IMR-90 (cell line): ENCODE measurements at regions not wholly inside any gene's neighbourhood (a gene's known extent, or its start where the extent isn't known, plus 50 kb on each side); places are given as distances from the start of the nearest gene placed in this dataset.

Source experiments
- ATAC-seq: fragments of 200-7000 bp; cut with Tn5 transposase; 2 replicates; pipeline ENCODE4 v1.9.1; 2020; ENCODE audit warnings: low read depth, mild to moderate bottlenecking, moderate library complexity
- BruUV-seq: library from RNA; stranded (reverse); fragments of 400-500 nt; replicated peaks from 2 replicates; lab custom pipeline; 2021; lab: Mats Ljungman, UMichigan
- CTCF ChIA-PET: fragments of 300-600 bp; formaldehyde crosslinking; extraction: SDS; loops from one replicate; lab custom pipeline; 2021; ENCODE audit warnings: antibody characterized with exemption; lab: Yijun Ruan, JAX
- POLR2A ChIA-PET: fragments of 300-600 bp; sonication (Branson Sonifier 250); formaldehyde crosslinking; loops from one replicate; lab custom pipeline; 2022; ENCODE audit warnings: antibody characterized with exemption; ENCODE audit not compliant: unreplicated experiment; lab: Charles Lee
- DNase-seq: peaks from one replicate; pipeline ENCODE4 v3.0.0; 2013
- H2AFZ ChIP-seq: replicated peaks from 2 replicates; pipeline ENCODE3; 2013; ENCODE audit warnings: low read length, mild to moderate bottlenecking; ENCODE audit not compliant: poor library complexity
- H2AK5ac ChIP-seq: 2 replicates; pipeline ENCODE4 v1.6.1; 2013; ENCODE audit warnings: low read depth, low read length, inconsistent platforms
- H2AK9ac ChIP-seq: replicated peaks from 2 replicates; pipeline ENCODE3; 2013; ENCODE audit warnings: mild to moderate bottlenecking, low read depth, low read length, moderate library complexity; ENCODE audit not compliant: poor library complexity
- H2BK120ac ChIP-seq: 2 replicates; pipeline ENCODE4 v1.6.1; 2013; ENCODE audit warnings: low read depth, low read length, inconsistent platforms
- H2BK15ac ChIP-seq: 3 replicates; pipeline ENCODE4 v1.6.1; 2013; ENCODE audit warnings: low read depth, low read length, inconsistent platforms
- H2BK20ac ChIP-seq: 2 replicates; pipeline ENCODE4 v1.6.1; 2013; ENCODE audit warnings: low read depth, mild to moderate bottlenecking, inconsistent platforms, low read length, moderate library complexity
- H2BK5ac ChIP-seq: 2 replicates; pipeline ENCODE4 v1.6.1; 2013; ENCODE audit warnings: mild to moderate bottlenecking, low read depth, low read length, inconsistent platforms; ENCODE audit not compliant: poor library complexity, severe bottlenecking
- H3K14ac ChIP-seq: replicated peaks from 2 replicates; pipeline ENCODE4 v1.6.1; 2013; ENCODE audit warnings: low read depth, low read length, inconsistent platforms
- H3K18ac ChIP-seq: 2 replicates; pipeline ENCODE4 v1.6.1; 2013; ENCODE audit warnings: low read depth, low read length, control low read depth
- H3K23ac ChIP-seq: 2 replicates; pipeline ENCODE4 v1.6.1; 2013; ENCODE audit warnings: low read depth, low read length, inconsistent platforms
- H3K27ac ChIP-seq: 2 replicates; pipeline ENCODE4 v1.5.1; 2013; ENCODE audit warnings: mild to moderate bottlenecking, control low read depth, low read length; ENCODE audit not compliant: insufficient read depth
- H3K27me3 ChIP-seq: 2 replicates; pipeline ENCODE4 v1.6.1; 2013; ENCODE audit warnings: low read length; ENCODE audit not compliant: control insufficient read depth, insufficient read depth
- H3K36me3 ChIP-seq: 2 replicates; pipeline ENCODE4 v1.6.1; 2013; ENCODE audit warnings: low read length, mixed read lengths; ENCODE audit not compliant: control insufficient read depth, insufficient read depth
- H3K4ac ChIP-seq: 2 replicates; pipeline ENCODE4 v1.6.1; 2013; ENCODE audit warnings: low read depth, low read length, inconsistent platforms
- H3K4me1 ChIP-seq: 2 replicates; pipeline ENCODE4 v1.6.1; 2013; ENCODE audit warnings: low read length, mixed read lengths; ENCODE audit not compliant: control insufficient read depth, insufficient read depth
- H3K4me2 ChIP-seq: 2 replicates; pipeline ENCODE4 v1.6.1; 2013; ENCODE audit warnings: low read depth, mild to moderate bottlenecking, control low read depth, low read length, moderate library complexity
- H3K4me3 ChIP-seq: 2 replicates; pipeline ENCODE4 v1.5.1; 2013; ENCODE audit warnings: low read depth, mild to moderate bottlenecking, control low read depth, low read length, moderate library complexity; ENCODE audit not compliant: insufficient read depth
- H3K56ac ChIP-seq: 2 replicates; pipeline ENCODE4 v1.6.1; 2013; ENCODE audit warnings: low read length, inconsistent platforms; ENCODE audit not compliant: insufficient read depth; ENCODE audit errors: extremely low read depth
- H3K79me1 ChIP-seq, 2 experiments: 2 replicates each; pipeline ENCODE4 v1.6.1; 2013; ENCODE audit warnings: low read length in 2 of 2, inconsistent platforms in 1 of 2, low read depth in 1 of 2
- H3K9ac ChIP-seq: 2 replicates; pipeline ENCODE4 v1.6.1; 2013; ENCODE audit warnings: low read depth, low read length, control low read depth
- H3K9me1 ChIP-seq: 2 replicates; pipeline ENCODE4 v1.6.1; 2013; ENCODE audit warnings: low read length, inconsistent platforms; ENCODE audit not compliant: insufficient read depth
- H3K9me3 ChIP-seq: 2 replicates; pipeline ENCODE4 v1.6.1; 2013; ENCODE audit warnings: low read length; ENCODE audit not compliant: control insufficient read depth, insufficient read depth
- H4K20me1 ChIP-seq: 2 replicates; pipeline ENCODE4 v1.6.1; 2013; ENCODE audit warnings: low read length, inconsistent platforms; ENCODE audit not compliant: insufficient read depth
- H4K5ac ChIP-seq: 2 replicates; pipeline ENCODE4 v1.6.1; 2013; ENCODE audit warnings: mild to moderate bottlenecking, low read depth, low read length, control low read depth
- H4K8ac ChIP-seq, 2 experiments: 2 replicates each; pipeline ENCODE4 v1.6.1; 2013; ENCODE audit warnings: low read depth in 2 of 2, low read length in 2 of 2, control low read depth in 1 of 2, inconsistent platforms in 1 of 2
- H4K91ac ChIP-seq: 2 replicates; pipeline ENCODE4 v1.6.1; 2013; ENCODE audit warnings: low read depth, low read length, inconsistent platforms; ENCODE audit not compliant: insufficient read depth
- BHLHE40 ChIP-seq: fragments of 150-350 bp; IDR thresholded peaks from 2 replicates; pipeline ENCODE4 v1.6.1; 2016; ENCODE audit warnings: mild to moderate bottlenecking, low read depth, low read length
- CEBPB ChIP-seq: IDR thresholded peaks from 2 replicates; pipeline ENCODE4 v1.6.1; 2012; ENCODE audit warnings: low read depth, low read length, improper control_type of control experiment
- CHD1 ChIP-seq: IDR thresholded peaks from 2 replicates; pipeline ENCODE4 v1.6.1; 2012; ENCODE audit warnings: low read depth, low read length, improper control_type of control experiment
- CTCF ChIP-seq: conservative IDR thresholded peaks from 2 replicates; pipeline ENCODE4 v1.5.1; 2012; ENCODE audit warnings: mild to moderate bottlenecking, low read depth, low read length, improper control_type of control experiment
- FOS ChIP-seq: fragments of 150-350 bp; IDR thresholded peaks from 2 replicates; pipeline ENCODE4 v1.6.1; 2016; ENCODE audit warnings: low read depth, low read length
- MAFK ChIP-seq: IDR thresholded peaks from 2 replicates; pipeline ENCODE4 v1.6.1; 2012; ENCODE audit warnings: low read depth, low read length, improper control_type of control experiment
- MAZ ChIP-seq: IDR thresholded peaks from 2 replicates; pipeline ENCODE4 v1.6.1; 2012; ENCODE audit warnings: low read depth, mild to moderate bottlenecking, low read length, improper control_type of control experiment, moderate library complexity, borderline replicate concordance
- MXI1 ChIP-seq: IDR thresholded peaks from 2 replicates; pipeline ENCODE4 v1.6.1; 2012; ENCODE audit warnings: low read depth, mild to moderate bottlenecking, low read length, moderate library complexity, borderline replicate concordance
- NFE2L2 ChIP-seq: fragments of 150-350 bp; IDR thresholded peaks from 2 replicates; pipeline ENCODE4 v1.6.1; 2016; ENCODE audit warnings: low read depth, mild to moderate bottlenecking, low read length
- POLR2A ChIP-seq: IDR thresholded peaks from 2 replicates; pipeline ENCODE4 v1.6.1; 2012; ENCODE audit warnings: mild to moderate bottlenecking, low read depth, low read length
- RCOR1 ChIP-seq: IDR thresholded peaks from 2 replicates; pipeline ENCODE4 v1.6.1; 2012; ENCODE audit warnings: mild to moderate bottlenecking, low read length, improper control_type of control experiment; ENCODE audit not compliant: insufficient replicate concordance
- SMC3 ChIP-seq: fragments of 150-350 bp; IDR thresholded peaks from 2 replicates; pipeline ENCODE4 v1.6.1; 2016; ENCODE audit warnings: low read depth, mild to moderate bottlenecking, antibody characterized with exemption, low read length, moderate library complexity
- WGBS, 2 experiments: methylation state at CpG; one replicate each; pipeline versions ENCODE4 v1.1.5 to v1.1.7; 2013; ENCODE audit warnings: missing lambda C conversion rate in 2 of 2; ENCODE audit not compliant: insufficient read length in 1 of 2; ENCODE audit errors: extremely low coverage in 2 of 2; 5-methylcytosine and 5-hydroxymethylcytosine counted together
- dilution Hi-C: fragments of 300-500 bp; cut with HindIII; formaldehyde crosslinking; loops from one replicate; pipeline ENCODE4 v1.14.3; 2018; ENCODE audit warnings: low sequenced_read_pairs; ENCODE audit not compliant: unreplicated experiment
- in situ Hi-C: fragments of 300-500 bp; cut with MboI; formaldehyde crosslinking; loops from 3 replicates; pipeline ENCODE4 v1.14.3; 2019; ENCODE audit warnings: low sequenced_read_pairs, inconsistent platforms, mixed read lengths
- intact Hi-C: fragments of 100-400 bp; cut with micrococcal nuclease; formaldehyde crosslinking; loops from 2 replicates; pipeline ENCODE4 v1.10.0; 2022
- TF ChIP-seq, protein P1 (sequence below): fragments of 150-350 bp; IDR thresholded peaks from 2 replicates; pipeline ENCODE4 v1.6.1; 2017; ENCODE audit warnings: mild to moderate bottlenecking, antibody characterized with exemption, low read length, low read depth

DNA sequence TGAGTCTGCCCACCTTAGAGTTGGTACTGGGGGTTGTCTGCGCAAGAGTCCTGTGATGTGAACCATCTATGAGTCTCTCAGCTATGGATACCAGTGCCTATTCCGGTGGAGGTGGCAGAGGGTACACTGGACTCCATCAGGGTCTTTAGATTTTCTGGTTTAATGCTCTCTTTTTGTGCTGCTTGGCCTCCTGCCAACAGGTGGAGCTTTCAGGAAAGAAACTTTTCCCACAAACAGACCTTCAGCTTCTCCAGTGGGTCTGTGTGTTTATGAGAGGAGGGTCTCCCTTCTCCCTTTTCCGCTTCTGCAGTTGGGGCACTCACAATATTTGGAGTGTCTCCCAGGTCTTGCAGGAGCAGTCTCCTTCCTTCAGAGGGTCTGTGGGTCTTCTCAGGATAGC lies 1721.9 kb upstream of the SLC39A10 start:
- Histone ChIP-seq H3K4ac (no peak overlapping the region), H3K79me1 (no peaks in the 10 kb centered on the region), H4K91ac (no peak overlapping the region), H3K4me1 (no peaks in the 10 kb centered on the region), H4K8ac (no peak overlapping the region), H3K36me3 (no peaks in the 10 kb centered on the region), H4K20me1 (no peaks in the 10 kb centered on the region), H3K9ac (no peak overlapping the region), H2BK20ac (no peak overlapping the region), H2BK5ac (no peak overlapping the region), H2AK5ac (no peak overlapping the region), H3K9me1 (no peaks in the 10 kb centered on the region), H4K5ac (no peak overlapping the region), H3K23ac (no peak overlapping the region), H2AFZ (no peak overlapping the region), H3K9me3 (peaks cover 3% of the 10 kb centered on the region; the same call in 1 of the 2 replicates), H3K14ac (no peak overlapping the region), H3K56ac (no peak overlapping the region), H2AK9ac (no peak overlapping the region), H3K18ac (no peak overlapping the region), H3K4me2 (no peak overlapping the region), H3K27ac (no peak overlapping the region), H2BK120ac (no peak overlapping the region), H3K27me3 (no peaks in the 10 kb centered on the region), H3K4me3 (no peak overlapping the region), H2BK15ac (no peak overlapping the region)
- DNase-seq, result no peak
- CTCF ChIA-PET, result no interaction called here
- no peak for TF ChIP-seq MXI1
- TF ChIP-seq MAZ, result no peak
- TF ChIP-seq POLR2A, result no peak
- no peak for TF ChIP-seq MAFK
- no peak for TF ChIP-seq RCOR1
- TF ChIP-seq SMC3, result no peak
- TF ChIP-seq, protein P1, sequence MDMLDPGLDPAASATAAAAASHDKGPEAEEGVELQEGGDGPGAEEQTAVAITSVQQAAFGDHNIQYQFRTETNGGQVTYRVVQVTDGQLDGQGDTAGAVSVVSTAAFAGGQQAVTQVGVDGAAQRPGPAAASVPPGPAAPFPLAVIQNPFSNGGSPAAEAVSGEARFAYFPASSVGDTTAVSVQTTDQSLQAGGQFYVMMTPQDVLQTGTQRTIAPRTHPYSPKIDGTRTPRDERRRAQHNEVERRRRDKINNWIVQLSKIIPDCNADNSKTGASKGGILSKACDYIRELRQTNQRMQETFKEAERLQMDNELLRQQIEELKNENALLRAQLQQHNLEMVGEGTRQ, result no peak
- no peak for TF ChIP-seq BHLHE40
- TF ChIP-seq CTCF, result no peak
- no peak for TF ChIP-seq NFE2L2
- TF ChIP-seq CHD1, result no peak
- no peak for TF ChIP-seq FOS
- TF ChIP-seq CEBPB, result no peak
- intact Hi-C loops (no loop called here), in situ Hi-C loops (no loop called here), dilution Hi-C loops (no loop called here)
- POLR2A ChIA-PET, result no interaction called here
- no peak for ATAC-seq
- no TSS peak for BruUV-seq
- no CpG with 5 or more reads among the region's 3 CpGs for WGBS, 2 experiments
